ENCODE measurements at regions not wholly inside any gene's neighbourhood (a gene's known extent, or its start where the extent isn't known, plus 50 kb on each side); places are given as distances from the start of the nearest gene placed in this dataset.
"Not testable (repeated sequence)": the region's sequence is repeated elsewhere in the genome, so short reads cannot be mapped to it uniquely, and the experiment has no call there.

GRCh38 chr3:102036472-102036871 is 187.2 kb downstream of the NFKBIZ start:
- no peak for DNase-seq (ENCODE audit: low read depth)

- peak; percentile 82 for DNase-seq (ENCODE audit: low read depth)
These were observed 187.9 kb downstream of the NFKBIZ start for GRCh38 chr3:102037209-102037608.

- DNase-seq (ENCODE audit: low read depth): peak; percentile 64
These were observed 188.5 kb downstream of the NFKBIZ start for GRCh38 chr3:102037791-102038190.

- peak; percentile 49 for DNase-seq (ENCODE audit: low read depth)
These were observed 189.3 kb downstream of the NFKBIZ start for GRCh38 chr3:102038477-102039142.

GRCh38 chr3:102040144-102040543 is 190.8 kb downstream of the NFKBIZ start:
- not testable (repeated sequence) for DNase-seq (ENCODE audit: low read depth)

GRCh38 chr3:102053375-102053989 is 204.2 kb downstream of the NFKBIZ start:
- peak; percentile 61 for DNase-seq (ENCODE audit: low read depth)

- DNase-seq (ENCODE audit: low read depth): no peak
These were observed 205.3 kb downstream of the NFKBIZ start for GRCh38 chr3:102054543-102055080.

GRCh38 chr3:102057781-102058421 is 208.6 kb downstream of the NFKBIZ start:
- DNase-seq (ENCODE audit: low read depth): no peak

GRCh38 chr3:102059145-102059943 is 210.0 kb downstream of the NFKBIZ start:
- no peak for DNase-seq (ENCODE audit: low read depth)

- DNase-seq (ENCODE audit: low read depth): peak; percentile 33
These were observed 211.5 kb downstream of the NFKBIZ start for GRCh38 chr3:102060814-102061213.

GRCh38 chr3:102063572-102063971 is 214.3 kb downstream of the NFKBIZ start:
- DNase-seq (ENCODE audit: low read depth): no peak

- no peak for DNase-seq (ENCODE audit: low read depth)
These were observed 217.2 kb downstream of the NFKBIZ start for GRCh38 chr3:102066470-102066869.

GRCh38 chr3:102068327-102068726 is 219.0 kb downstream of the NFKBIZ start:
- DNase-seq (ENCODE audit: low read depth): no peak

GRCh38 chr3:102068736-102069135 is 219.4 kb downstream of the NFKBIZ start:
- DNase-seq (ENCODE audit: low read depth): no peak

GRCh38 chr3:102069211-102069662 is 219.9 kb downstream of the NFKBIZ start:
- peak; percentile 82 for DNase-seq (ENCODE audit: low read depth)

- peak; percentile 46 for DNase-seq (ENCODE audit: low read depth)
These were observed 225.6 kb downstream of the NFKBIZ start for GRCh38 chr3:102074946-102075345.

GRCh38 chr3:102078401-102078800 is 229.1 kb downstream of the NFKBIZ start:
- DNase-seq (ENCODE audit: low read depth): no peak

- DNase-seq (ENCODE audit: low read depth): peak; percentile 37
These were observed 229.8 kb downstream of the NFKBIZ start for GRCh38 chr3:102078854-102079808.

GRCh38 chr3:102079809-102080197 is 230.5 kb downstream of the NFKBIZ start:
- DNase-seq (ENCODE audit: low read depth): no peak

- DNase-seq (ENCODE audit: low read depth): no peak
These were observed 232.4 kb downstream of the NFKBIZ start for GRCh38 chr3:102081572-102082289.

All from EH (cell line).